ENCODE measurements at regions not wholly inside any gene's neighbourhood (a gene's known extent, or its start where the extent isn't known, plus 50 kb on each side); places are given as distances from the start of the nearest gene placed in this dataset.

- TF ChIP-seq CTCF (IDR thresholded peaks at IDR 0.05), result no peak
- no peak for TF ChIP-seq POLR2A (IDR thresholded peaks at IDR 0.05)
Measured at GRCh38 chr13:85431720-85432119, 367.5 kb downstream of the SLITRK6 start.

Measured in esophagus squamous epithelium (tissue), 4 donors.